ENCODE measurements at regions not wholly inside any gene's neighbourhood (a gene's known extent, or its start where the extent isn't known, plus 50 kb on each side); places are given as distances from the start of the nearest gene placed in this dataset.
"Not testable (repeated sequence)": the region's sequence is repeated elsewhere in the genome, so short reads cannot be mapped to it uniquely, and the experiment has no call there.

DNA sequence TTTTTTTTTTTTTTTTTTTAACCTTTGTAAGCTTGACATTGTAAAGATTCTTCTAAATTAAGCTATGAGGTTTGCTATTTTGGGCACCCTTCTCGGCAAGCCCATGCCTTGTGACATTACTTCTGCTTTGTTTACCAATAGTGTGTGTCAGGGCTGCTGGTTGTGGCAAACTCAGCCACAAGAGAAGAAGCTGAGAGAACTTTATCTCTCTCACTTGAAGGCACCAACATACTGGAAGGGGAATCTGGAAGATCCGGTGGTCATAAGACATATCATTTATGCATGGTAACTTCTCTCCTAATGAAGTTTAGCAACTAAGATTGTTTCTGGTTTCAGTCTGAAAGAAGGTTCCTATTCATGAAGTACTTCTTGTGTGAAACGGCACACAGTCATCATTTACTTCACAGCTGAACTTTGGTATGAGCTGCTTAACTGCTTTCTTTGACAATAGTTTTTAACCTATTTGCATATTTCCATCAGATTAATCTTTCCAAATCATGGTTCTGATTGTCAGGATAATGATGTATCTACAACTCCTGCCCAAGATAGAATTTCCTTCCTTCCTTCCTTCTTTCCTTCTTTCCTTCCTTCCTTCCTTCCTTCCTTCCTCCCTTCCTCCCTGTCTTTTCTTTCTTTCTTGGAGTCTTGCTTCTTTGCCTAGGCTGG, 189.3 kb downstream of the NFKBIZ start:
- DNase-seq = no peak

DNA sequence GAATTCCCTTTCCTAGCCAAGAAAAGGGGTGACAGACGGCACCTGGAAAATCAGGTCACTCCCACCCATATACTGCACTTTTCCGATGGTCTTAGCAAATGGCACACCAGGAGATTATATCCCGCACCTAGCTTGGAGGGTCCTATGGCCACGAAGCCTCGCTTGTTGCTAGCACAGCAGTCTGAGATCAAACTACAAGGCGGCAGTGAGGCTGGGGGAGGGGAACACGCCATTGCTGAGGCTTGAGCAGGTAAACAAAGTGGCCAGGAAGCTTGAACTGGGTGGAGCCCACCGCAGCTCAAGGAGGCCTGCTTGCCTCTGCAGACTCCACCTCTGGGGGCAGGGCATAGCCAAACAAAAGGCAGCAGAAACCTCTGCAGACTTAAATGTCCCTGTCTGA, 190.8 kb downstream of the NFKBIZ start:
- not testable (repeated sequence) for DNase-seq

- DNase-seq = no peak
Measured at GRCh38 chr3:102053375-102053989, 204.2 kb downstream of the NFKBIZ start.

GRCh38 chr3:102054543-102055080, 205.3 kb downstream of the NFKBIZ start:
- no peak for DNase-seq

- DNase-seq = peak; percentile 72
Measured at GRCh38 chr3:102057781-102058421, 208.6 kb downstream of the NFKBIZ start.

GRCh38 chr3:102059145-102059943, 210.0 kb downstream of the NFKBIZ start:
- DNase-seq = peak; percentile 31

- no peak for DNase-seq
Measured at GRCh38 chr3:102060814-102061213, 211.5 kb downstream of the NFKBIZ start.

- DNase-seq = no peak
Measured at GRCh38 chr3:102063572-102063971, 214.3 kb downstream of the NFKBIZ start.

DNA sequence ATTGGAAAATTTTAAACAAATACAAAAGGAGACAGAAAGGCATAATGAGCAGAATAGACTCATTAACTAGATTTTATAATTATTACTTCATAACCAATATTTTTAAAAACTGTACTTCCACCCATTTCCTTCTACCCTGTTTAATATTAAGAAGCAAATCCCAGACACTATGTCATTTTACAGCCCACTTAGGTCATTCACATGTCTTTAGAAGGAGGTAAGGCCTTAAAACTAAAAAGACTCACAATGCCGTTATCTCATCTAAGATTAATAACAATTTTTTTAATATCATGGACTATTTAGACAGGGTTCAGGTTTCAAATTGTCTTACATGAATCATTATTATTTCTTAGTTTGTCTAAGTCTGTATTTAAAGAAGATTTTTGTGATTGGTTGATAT, 217.2 kb downstream of the NFKBIZ start:
- no peak for DNase-seq

DNA sequence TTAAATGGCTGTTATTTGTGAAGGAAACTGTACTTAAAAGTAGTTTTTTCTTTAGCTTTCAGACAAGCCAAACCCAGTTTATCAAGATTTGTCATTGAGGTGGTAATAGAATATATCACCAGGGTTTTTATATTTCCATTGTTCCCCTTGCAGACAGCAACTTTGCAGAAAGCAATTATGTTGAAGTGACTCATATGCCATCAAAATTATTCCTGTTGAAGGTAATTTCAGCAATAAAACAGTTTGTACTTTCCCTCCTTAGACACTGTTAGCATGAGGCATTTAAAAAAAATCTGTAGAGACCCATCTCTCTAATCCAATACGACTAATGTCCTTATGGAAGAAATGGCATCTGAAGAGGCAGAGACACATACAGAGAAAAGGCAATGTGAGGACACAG, 219.0 kb downstream of the NFKBIZ start:
- no peak for DNase-seq

DNA sequence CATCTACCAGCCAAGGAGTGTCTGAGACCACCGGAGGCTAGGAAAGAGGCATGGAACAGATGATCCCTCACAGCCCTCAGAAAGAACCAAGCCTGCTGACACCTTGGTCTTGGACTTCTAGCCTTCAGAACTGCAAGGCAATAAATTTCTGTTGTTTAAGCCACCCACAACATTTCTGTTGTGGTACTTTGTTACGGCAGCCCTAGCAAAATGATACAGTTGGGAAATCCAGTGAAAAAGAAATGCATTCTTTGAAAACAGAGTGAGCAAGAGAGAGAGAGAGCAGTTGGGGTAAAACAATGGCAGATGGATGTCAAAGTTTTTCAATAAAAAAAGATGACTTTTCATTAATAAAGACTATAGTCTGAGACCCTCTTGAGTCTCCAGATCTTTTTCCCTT, 219.4 kb downstream of the NFKBIZ start:
- no peak for DNase-seq

- no peak for DNase-seq
Measured at GRCh38 chr3:102069211-102069662, 219.9 kb downstream of the NFKBIZ start.

GRCh38 chr3:102074946-102075345, 225.6 kb downstream of the NFKBIZ start:
- no peak for DNase-seq

DNA sequence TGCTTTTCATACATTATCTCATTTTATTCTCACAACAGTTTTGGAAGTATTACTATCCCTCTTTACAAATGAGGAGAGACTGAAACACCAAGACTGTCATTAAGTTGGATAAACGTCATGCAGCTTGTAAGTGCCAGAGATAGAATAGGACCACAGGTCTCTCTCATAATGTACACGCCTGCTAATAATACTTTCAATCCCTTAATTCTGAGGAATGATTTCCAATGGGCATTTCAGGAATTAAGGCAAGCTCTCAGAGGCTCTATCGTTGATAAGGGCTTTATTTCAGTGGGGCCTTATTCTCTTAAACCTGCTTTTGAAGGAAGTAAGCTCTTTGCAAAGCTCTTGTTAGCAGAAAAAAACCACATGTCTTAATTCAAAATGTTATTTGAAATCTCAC, 229.1 kb downstream of the NFKBIZ start:
- no peak for DNase-seq

DNA sequence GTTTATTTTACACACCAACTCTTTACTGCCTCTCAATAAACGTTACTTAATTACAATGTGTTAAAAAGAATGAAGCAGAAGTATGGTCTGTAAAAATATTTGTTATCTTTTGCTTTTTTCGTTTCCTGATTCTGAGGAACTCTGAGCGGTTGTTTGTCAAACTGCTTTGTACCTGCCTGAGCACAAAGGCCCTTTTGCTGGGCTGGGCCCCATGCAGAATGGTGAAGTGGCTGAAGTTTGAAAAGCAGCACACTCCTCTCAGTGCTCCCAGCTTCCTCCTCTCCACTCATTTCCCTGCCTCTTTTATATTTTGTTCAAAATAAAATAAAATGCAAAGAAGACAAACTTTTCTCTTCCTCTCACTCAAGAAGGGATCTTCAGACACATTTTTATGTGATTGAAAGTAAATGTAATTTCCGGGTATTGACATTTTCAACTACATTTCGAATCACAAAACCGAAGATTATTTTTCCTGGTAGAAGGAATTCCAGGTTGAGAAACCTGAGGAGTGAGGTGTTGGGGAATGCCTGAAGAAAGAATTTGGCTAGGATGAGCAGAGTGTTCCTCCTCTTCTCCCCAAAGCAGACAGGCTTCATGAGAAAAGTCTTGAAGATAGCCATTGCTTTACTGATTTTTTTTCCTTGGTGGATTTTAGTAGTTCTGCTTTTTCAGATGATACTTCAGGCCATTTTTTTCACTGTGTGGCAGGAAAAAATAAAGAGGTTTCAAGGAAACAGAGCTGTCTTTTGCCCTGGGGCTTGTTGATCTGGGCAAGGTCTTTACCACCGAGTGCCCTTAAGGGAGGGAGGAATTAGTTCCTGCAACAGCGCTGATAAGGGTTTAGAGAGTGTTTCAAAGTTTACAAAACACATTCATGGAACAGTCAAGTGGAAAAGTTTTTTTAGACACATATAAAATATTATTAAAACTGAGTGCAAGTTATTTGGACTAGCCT, 229.8 kb downstream of the NFKBIZ start:
- no peak for DNase-seq

GRCh38 chr3:102079809-102080197, 230.5 kb downstream of the NFKBIZ start:
- DNase-seq = no peak

GRCh38 chr3:102081572-102082289, 232.4 kb downstream of the NFKBIZ start:
- DNase-seq = no peak

- no peak for DNase-seq
Measured at GRCh38 chr3:102083473-102083872, 234.2 kb downstream of the NFKBIZ start.

GRCh38 chr3:102084006-102084405, 234.7 kb downstream of the NFKBIZ start:
- DNase-seq = no peak

- no peak for DNase-seq
Measured at GRCh38 chr3:102084704-102085103, 235.4 kb downstream of the NFKBIZ start.
